CD4-positive, alpha-beta T cell treated with Interleukin-10 for 1 hour (primary cell): ENCODE measurements at regions not wholly inside any gene's neighbourhood (a gene's known extent, or its start where the extent isn't known, plus 50 kb on each side); places are given as distances from the start of the nearest gene placed in this dataset.
"Not testable (repeated sequence)": the region's sequence is repeated elsewhere in the genome, so short reads cannot be mapped to it uniquely, and the experiment has no call there.

Experiments used
- DNase-seq: peaks from one replicate; pipeline ENCODE4 v3.0.0-alpha.2; 2020

DNA sequence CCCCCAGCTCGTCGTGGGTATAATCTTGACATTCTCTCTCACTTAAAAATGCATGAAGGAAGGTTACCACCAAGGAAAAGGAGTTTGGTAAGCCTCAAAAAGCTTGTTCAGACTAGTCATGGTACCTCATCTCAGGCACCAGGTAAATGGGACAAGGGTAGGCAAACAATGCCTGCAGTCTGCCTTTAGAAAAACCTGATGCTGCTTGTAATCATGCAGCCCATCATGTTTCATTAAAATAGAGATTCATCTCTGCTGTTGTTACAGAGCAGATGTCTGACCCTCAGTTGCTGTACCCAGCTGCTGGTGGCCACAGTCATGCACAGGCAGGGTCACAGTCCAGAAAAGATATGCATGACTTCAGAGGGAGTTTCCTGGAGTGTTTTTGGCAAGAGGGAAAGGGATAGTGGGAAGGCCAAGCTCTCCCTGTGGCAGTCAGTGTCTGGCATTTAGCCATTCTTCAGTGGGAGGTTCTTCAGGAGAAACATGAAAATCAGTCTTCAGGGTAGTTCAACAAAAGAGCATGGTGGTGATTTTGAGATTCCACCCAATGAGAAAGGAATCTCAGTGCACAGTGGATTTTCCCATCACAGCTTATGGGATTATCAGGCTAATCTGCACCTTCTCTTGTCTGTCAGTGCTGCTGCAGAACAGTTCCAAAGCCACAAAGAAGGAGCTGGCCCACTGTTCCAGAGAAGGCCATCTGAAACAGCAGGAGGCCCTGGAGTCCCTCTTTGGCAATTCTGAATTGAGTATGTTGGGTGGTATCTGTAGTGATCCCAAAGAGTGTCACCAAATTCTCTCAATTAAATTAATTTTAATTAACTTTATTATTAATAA is 202.7 kb upstream of the FRMD6 start:
- no peak for DNase-seq

DNA sequence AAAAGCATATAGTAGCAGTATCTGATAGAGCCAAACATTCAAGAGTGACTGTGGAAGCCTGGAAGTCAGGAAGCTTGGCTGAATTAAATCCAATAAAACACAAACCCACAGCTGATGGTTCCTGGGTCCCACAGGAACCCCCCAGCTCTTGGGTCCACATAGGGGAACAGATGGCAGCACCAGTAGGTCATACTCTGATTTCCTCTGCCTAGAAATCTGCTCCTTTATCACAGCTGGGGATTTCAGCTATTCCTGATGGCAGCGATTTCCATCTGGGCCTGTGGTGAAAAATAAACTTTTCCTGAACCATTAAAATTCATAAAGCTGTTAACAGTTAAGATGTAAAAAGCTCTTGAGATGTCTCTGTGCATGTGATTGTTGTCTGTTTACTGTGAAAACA is 202.0 kb upstream of the FRMD6 start:
- DNase-seq: no peak

DNA sequence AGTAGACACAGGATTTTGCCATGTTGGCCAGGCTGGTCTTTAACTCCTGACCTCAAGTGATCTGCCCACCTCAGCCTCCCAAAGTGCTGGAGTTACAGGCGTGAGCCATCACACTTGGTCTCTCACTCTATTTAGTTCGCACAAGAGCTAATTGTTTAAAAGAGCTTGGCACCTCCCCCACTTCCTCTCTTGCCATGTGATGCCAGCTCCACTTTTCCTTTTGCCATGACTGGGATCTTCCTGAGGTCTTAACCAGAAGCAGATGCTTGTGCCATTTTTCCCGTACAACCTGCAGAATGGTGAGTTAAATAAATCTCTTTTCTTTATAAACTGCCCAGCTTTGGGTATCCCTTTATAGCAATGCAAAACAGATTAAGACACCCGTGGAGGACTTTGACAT is 200.1 kb upstream of the FRMD6 start:
- DNase-seq: no peak

DNA sequence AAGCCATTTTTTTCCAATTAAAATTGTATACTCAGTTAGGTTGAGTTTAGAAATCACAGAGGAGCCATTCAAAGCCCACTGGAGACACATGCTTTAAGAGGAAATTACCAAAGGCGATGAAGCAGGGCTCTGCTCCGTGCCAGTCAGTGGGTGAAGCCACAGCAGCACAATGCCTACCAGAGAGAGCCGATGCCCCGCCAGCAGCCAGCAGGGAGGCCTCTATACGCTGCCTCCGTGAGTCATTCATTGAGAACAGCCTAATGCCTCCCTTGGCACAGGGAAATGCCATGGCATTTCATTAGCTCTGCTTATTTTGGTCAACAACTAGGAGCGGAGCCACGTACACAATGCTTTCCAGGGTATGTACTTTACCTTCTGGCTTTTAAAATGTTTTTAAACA is 197.8 kb upstream of the FRMD6 start:
- no peak for DNase-seq

DNA sequence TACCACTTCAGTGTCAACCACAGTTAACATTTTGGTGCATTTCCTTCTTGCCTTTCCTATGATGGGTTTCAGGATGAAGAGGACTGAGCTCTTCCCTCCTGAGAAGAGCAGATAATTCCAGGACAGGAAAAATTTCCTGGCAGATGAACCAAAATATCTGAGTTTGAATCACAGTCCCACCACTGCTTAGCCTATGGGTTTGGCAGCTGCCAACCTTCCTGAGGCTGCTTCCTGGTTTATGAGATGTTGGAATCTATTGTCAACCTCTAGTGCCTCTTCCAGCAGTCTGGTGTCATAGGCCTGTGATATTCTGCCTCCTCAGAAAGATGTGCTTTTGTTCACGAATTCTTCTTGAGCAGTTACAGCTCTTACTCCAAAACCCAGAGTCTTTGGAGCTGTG is 197.4 kb upstream of the FRMD6 start:
- DNase-seq: no peak

DNA sequence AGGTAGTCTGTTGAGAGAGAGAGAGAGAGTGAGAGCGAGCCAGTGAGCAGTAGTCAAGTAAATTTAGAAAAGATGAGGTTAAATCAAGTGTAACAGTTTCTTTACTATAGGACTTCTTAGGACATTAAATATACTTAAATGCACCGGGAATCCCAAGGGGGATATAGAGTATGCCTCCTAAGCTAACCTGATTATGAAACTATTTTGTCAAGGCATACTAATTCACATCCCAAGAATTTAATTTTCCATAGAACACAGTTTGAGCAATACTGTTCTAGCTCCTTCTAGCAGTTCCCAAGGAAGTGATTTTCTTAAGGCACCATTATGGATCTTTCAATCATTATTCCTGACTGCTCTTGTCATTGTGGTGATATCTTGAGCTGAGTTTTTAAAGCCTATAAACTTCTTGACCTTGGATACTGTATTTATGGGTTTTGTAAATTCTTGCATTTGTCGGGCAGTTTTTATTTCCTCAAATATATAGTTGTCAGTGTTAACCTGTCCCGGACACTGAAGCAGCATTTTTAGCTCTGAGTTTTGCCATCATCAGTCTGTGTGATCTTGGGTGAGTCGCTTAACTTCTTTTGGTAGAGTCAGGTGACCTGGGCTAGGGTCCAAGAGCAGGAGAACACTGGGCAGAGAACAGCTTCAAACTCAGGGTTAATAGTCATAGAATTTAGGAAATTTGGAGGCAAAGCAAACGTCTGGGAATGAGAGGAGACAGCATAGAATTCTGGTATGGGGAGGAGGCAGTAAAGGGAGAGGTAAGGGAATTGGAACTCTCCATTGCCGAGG is 196.5 kb upstream of the FRMD6 start:
- DNase-seq: no peak

DNA sequence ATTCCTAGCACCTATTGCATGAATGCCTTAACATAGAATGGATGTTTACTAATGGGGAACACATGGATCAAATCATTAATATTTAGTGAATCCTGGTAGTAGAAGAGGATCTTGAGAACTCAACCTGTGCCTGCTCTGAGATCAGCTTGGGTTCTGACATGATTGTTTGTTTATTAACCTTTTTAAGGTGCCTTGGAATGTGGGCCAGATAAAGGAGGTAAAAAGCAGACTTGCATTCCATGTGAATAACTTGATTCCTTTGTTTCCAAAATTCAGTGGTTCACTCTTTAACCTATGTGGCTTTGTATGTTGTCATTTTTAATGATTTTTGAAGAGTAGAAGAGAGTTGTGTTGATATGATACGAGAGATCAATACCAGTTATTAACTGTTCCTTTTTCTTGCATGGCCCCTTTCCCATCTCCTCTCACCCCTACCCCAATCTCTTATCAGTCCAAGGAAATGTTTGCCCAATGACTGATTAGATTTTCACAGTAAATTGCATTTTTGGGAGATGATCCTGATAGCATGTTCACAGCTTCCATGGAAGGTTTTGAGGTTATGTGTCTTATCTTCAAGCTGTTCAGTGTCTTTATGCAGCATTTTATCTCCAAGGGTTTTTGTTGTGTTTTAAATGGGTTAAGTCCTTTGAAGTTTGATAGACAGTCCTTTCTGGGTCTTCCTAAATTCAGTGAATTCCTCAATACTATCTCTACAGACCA is 193.7 kb upstream of the FRMD6 start:
- no peak for DNase-seq

DNA sequence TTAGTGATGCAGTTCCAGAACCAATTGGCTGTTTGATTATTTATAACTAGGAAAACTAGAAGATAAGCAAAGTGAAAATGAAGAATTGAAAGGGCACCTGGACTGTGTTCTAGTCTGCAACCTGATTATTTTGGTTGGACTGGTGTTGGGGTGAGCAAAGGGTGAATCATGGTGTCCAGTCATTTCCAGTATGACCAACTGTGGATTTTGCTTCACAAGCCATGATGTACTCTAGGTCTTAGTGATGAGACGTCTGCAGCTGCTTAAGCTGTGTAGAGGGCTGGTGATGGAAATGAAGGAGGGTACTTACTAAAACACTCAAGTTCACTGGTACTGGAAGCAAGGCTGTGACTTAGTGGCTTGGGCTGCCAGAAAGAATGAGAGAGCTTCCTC is 193.2 kb upstream of the FRMD6 start:
- no peak for DNase-seq

DNA sequence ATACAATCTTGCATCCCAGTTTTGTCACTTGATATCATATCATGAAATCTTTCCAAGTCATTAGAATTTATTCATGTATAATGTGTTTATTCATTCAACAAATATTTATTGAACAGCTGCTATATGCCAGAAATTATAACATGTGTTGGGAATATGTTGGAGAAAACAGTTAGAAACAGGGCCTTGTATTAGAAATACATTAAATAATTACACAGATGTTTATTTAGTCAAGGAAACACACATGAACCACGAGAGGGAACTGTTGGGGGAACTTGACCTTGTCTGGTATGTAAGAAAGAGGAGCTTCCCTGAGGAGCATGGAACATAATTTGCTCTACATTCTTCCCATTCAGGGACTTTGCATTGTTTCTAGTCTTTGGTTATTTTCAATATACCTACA is 191.7 kb upstream of the FRMD6 start:
- DNase-seq: no peak

DNA sequence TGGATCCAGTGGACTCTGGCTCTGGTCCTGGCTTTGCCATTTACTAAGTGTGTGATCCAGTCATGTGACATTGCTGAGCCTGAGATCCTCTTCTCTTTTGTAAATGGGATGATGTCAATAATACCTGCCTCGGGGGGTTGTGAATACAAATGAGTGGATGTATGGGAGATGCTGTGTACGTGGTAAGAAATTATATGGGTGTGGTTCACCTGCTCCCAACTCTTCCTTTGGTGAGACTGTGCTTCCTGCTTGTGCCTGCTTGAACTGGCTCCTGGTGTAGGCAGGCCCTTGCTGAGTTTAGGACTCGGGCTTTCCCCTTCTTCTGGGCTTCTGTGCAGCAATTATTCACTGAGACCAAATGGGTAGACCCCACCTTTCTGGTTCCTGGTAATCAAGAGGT is 189.5 kb upstream of the FRMD6 start:
- no peak for DNase-seq

DNA sequence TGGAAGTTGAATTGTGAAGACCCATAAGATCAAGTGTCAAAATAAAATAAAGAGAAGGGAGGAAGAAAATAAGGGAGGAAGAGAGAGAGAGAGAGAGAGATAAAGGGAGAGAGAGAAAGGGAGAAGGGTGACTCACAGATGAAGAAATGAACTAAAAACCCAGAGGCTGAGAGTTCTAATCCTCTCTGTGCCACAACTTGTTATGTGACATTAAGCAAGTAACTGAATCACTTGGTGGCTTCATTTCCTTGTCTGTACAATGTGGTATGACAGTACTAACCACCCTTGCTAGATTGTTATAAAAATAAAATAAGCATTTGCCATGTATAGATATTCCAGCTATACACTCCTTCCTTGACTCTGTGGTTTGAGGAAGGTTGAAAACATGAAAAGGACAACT is 189.0 kb upstream of the FRMD6 start:
- no peak for DNase-seq

DNA sequence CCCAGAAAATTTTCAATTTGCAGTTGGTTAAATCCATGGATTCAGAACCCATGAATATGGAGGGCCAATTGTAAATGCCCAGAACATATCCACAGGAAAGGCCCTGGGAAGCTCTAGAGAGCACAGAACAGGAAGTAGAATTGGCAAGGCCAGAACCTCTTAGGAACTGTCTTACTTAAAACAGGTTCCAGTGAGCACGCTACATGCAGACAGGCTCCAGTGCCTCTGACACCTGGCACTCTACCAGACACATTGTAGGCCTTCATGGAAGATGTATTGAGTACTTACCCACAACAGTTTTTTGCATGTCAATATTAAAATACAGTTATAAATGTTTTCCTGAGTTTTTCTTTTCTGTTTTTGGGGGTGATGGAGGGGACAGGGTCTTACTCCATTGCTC is 188.2 kb upstream of the FRMD6 start:
- no peak for DNase-seq

DNA sequence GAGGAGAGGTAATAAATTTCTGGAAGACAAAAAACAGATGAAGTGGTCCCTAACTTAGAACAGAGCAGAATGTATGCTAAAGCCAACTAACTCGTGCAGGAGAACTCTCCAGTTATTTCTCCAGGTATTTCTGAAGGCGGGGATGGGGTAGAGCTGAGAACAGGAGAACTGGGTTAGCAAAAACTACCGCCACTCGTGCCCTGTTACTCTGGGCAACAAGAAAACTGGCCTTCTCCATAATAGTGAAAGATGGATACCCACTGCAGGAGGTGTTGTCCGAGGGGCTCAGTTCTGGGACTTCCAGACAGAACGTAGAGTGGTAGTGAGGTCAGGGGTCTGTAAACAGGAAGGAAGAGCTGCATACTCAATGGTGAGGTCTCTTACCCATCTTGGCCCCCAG is 187.3 kb upstream of the FRMD6 start:
- no peak for DNase-seq

DNA sequence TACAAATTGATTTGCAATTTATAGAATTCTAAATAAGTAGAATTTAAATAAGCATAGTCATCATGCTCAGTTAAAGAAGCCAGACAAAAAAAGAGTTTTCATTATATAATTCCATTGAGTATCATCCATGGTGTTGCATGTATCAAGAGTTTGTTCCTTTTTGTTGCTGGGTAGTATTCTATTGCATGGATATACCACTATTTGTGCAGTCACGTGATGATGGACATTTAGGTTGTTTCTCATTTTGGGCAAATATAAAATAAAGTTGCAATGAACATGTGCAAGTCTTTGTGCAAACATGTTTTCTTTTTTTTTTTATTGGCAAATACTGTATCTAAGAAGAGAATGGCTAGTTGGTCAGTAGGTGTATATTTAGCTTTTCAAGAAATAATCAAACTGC is 186.2 kb upstream of the FRMD6 start:
- DNase-seq: no peak

DNA sequence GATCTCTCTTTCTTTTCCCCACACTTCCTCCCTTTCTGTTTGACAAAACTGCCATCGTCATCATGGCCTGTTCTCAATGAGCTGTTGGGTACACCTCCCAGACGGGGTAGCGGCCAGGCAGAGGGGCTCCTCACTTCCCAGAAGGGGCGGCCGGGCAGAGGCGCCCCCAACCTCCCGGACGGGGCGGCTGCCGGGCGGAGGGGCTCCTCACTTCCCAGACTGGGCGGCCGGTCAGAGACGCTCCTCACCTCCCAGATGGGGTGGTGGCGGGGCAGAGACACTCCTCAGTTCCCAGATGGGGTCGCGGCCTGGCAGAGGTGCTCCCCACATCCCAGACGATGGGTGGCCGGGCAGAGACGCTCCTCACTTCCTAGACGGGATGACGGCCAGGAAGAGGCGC is 184.3 kb upstream of the FRMD6 start:
- DNase-seq: not testable (repeated sequence)

DNA sequence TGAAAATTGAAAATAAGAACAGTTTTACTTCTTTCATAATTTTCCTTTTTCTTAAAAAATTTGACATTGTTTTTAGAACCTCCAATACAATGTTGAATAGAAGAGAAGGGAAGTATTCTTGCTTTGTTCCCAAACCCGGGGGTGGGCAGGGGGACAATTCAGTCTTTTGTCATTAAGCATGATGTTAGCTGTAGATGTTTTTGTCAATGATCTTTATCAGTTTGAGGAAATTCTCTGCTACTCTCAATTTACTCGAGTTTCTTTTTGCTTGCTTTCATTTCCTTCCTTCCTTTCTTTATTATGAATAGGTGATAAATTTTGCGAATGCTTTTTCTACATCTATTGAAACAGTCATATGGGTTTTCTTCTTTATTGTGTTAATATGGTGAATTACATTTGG is 183.2 kb upstream of the FRMD6 start:
- DNase-seq: no peak

DNA sequence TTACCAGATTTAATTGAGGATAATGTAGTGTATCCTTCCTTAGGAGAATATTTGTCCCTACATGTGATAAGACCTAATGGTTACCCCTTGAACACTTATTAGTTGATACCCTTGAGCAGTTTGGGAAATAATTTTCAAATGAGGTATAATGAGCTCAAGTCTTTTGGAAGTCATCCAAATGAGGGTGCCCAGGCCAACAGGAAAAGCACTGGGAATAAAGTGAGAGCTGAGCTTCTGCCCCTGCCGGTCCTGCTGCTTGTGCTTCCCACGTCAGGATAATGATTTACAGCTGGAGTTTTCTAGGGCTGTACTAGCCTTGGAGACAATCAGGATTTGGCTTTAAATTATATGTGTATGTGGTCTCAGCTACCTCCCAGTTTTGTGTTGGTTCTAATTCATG is 178.8 kb upstream of the FRMD6 start:
- DNase-seq: no peak

DNA sequence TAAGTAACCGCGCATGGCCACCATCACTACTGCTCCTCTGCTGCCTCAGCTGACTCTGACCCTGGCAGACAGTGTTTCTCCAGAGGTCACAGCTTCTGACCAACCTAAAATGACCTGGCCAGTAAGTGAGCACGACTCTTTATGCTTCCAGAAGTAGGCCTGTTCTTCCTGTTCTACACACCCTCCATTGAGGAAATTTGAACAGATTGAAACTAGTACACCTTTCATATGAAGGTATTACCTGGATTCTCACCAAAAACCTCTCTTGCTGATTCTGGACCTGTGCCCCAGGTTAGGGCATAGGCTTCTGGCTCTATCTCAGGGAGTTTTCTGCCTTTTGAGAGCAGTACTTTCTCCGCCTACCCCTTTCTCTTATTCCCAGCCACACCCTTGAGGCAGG is 178.4 kb upstream of the FRMD6 start:
- DNase-seq: no peak

DNA sequence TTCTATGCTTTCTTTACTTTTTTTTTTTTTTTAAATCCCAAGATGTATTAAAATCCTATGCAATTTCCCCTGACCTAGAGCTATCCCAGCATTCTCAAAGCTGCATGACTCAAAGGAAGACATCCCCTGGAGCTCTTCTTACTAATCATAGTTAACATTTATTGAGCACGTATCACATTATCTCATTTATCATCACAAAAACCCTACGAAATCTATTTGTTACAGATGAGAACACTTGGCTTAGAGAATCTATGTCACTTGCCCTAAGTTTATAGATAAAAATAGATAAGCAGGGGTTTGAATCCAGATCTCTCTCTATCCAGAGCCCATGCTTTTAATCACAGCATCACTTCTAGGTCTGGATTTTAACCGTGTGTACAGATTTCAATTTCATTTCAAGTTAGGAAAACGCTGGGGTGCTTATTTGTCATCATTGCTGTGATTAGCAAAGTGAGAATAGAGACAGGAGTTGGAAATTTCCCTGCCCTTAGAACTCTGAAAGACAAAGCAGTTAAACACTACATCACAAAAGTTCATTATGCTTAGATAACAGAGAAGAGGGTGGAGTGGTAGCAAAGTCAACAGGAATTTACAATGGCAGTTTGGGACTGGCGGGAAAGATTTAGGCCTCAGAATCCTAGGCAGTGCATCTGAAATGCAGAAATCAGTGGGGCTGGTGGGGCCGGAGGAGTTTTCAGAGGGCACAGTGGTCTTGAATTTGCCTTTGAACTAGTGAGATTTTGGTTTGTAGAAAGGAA is 177.7 kb upstream of the FRMD6 start:
- DNase-seq: no peak

DNA sequence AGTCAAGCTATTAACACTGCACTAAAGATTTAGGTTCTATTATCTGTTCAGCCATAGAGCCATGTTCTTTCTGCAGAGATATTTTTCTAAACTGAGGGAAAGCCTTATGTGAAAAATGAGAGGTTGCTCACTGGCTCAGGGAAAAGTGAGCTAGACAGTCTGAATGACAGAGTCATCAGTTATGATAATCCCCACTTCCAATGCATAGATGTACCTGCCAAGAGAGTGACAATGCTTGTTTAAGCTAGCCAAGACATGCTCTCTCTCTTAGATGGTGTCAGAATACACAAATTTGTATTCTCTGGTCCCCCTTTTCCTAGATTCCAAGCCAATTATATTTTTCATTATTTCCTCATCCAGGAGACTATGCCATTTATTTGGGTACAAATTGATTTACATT is 176.9 kb upstream of the FRMD6 start:
- no peak for DNase-seq

DNA sequence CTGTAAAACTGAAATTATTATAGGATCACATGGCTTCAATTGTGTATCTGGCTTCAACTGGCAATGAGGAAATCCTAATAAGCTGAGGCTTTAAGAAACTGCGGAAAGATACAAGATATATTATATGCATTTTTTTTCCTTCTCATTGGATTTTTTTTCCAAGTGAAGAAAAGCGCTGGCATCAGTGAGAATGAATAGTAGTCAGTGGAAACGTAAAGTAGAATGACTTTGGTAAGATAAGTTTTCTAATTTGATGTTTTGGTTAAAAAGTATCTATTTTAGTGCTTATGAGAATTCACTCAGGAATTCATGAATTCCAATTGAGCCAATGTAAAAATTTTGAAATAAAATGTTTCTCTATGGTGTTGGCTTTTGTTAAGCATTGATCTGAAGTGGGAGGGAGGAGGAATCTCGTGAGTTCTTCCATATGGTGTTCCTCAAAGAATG is 173.5 kb upstream of the FRMD6 start:
- DNase-seq: no peak

DNA sequence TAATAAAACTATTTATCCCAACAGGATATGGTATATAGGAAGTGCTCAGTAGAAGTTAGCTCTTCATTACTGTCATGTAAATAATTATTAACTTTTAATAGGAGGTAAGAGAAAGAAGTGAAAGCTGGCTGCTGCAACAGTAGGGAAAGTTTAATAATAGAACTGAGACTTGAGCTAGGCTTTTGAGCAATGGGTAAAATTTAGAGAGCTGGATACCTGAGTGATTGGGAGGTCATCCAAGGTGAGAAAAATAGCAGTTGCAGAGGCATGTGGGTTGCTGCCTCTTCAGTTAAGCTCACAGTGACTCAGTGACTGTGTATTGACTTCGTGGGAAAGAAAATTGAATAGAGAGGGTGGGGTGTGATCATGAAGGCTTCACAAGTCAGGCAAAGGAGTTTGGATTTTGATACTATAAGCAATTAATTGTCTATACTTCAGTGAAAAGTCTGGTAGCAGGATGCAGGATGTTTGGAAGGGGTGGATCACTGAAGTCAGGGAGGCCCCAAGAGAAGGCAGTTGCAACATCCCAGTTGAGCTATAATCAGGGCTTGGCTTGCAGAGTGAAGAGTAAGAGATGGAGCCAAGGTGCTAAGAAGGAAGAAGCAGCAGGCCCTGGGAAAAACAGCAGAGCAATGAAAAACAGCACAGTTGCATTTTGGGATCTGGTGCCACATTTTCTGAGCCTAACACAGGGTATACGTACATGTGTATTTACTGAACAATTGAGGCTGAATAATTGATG is 172.0 kb upstream of the FRMD6 start:
- no peak for DNase-seq
